HG03520 (cell line): ENCODE measurements at regions not wholly inside any gene's neighbourhood (a gene's known extent, or its start where the extent isn't known, plus 50 kb on each side); places are given as distances from the start of the nearest gene placed in this dataset.

Experiments used
- ATAC-seq: cut with Tn5 transposase; IDR thresholded peaks from one replicate; pipeline ENCODE4 v1.9.1; 2021; ENCODE audit warnings: mild to moderate bottlenecking, moderate library complexity; ENCODE audit not compliant: unreplicated experiment

DNA sequence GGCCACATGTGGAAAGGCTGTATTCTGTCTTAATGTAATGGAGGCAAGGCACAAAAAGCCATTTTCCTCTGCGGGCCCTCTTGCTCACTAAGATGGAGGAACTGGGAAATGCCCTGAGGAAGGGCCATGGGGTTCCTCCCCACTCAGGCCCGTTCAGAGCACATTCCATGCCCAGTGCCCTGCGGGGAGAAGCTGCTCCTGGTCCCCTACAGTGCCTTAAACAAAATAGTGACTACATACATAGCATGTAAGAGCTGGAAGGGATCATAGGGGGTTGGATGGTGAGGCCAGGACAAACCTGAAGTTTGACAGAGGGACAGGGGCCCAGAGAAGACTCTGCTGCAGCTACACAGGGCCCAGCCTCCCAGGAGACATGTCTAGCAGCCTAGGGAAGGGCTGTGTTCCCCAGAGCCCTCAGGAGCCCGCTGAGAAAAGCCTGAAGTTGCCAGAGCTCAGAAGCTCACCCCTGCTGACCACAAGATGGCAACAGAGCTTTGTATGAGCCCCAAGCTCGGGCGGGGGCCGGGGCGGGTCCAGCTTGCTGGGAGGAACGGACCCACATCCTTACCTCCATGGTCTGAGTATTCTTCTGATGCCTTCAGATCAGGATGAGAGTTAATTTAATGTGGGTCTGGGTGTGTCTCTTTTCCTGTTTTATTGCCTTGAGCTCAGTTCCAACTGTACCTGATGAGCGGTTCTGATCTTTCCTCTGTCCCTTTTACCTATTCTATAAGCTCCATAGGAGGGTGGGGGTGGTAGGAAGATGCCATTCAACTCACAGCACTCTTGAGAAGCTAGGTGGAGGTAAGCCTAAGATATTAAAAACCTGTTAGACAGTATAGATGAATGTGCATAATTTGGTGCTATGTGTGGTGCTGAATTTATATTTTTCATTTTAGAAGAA, 242.9 kb downstream of the CDC5L start:
- ATAC-seq = no peak

GRCh38 chr6:44631968-44632367, 244.5 kb downstream of the CDC5L start:
- no peak for ATAC-seq

DNA sequence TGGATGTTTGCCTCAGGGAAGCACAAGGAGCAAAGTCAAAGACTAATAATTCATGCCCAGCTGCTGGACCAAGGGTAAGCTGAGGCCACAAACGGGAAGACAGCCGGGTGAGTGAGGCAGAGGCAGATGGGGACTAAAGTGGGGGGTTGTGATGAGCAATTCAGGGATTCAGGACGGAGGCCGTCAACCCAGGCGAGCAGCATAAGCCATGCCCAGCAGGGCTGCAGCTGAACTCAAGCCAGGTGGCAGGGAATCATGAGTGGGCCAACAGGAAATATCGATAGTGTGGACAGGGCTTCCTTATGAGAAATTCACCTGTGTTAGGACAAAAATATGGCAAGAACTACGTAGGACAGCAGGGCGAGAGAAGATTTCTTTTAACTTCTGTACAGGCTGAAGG, 246.8 kb downstream of the CDC5L start:
- ATAC-seq = no peak

- ATAC-seq = no peak
These were observed 248.0 kb downstream of the CDC5L start for GRCh38 chr6:44635486-44635885.

DNA sequence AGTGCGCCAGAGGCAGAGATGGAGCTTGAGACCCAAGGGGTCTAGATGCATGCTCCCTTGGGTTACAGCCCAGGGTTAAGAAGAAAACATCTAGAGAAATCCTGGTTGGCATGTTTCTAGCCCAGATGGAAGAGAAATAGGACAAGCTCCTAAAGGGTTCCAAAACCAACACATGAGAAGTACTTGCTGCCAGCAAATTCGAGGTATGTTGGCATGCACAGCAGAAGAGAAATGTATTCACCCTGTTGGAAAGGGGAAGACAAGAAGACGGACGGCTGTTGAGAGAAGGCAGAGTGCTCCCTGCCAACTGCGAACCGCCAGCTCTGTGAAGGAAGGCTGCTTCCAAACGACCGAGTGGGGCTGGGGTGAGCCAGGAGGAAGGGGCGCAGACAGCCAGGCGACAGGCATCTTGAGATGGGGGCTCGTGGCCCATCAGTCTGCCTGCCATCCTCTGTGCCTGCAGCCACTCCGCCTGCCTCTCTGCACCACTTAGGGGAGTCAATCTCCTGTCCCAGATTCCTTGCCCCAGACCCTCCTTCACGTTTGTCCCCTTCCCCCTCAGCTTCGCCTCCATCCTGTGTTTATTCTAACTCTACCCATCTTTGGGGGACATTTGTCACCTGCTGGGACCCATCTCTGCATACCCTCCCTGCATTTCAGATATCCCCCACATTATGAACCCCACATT, 249.2 kb downstream of the CDC5L start:
- ATAC-seq = no peak

GRCh38 chr6:44641344-44642031, 254.0 kb downstream of the CDC5L start:
- no peak for ATAC-seq

GRCh38 chr6:44642349-44642748, 254.8 kb downstream of the CDC5L start:
- no peak for ATAC-seq

DNA sequence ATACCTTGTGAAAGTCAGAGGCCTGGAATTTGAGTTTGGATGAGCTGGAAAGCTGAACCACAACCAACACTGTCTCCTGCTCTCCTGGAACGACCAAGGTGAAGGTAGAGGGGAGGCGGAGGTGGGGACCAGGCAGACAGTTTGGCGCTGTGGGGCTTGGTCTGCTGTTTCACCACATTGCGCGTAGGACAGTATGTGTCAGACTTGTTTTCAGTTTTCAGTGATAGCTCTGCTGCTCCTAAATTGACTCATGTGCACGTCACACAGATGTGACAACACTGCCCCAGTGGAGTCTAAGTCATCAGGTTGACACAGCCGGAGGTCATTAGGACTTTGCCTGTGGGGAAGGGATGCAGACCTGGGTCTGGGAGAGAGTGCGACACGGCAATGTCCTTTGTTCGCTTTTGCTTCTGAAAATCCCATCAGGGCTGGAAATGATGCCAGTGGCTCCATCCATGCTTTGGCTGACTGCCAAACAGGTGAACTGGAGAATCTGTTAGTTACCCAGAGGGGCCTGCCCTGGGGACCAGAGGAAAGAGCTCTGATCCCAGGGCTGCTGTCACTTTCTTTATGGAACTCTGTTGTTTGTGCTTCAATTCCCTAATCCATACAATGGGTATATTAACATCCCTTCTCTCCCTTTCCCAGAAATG, 255.5 kb downstream of the CDC5L start:
- no peak for ATAC-seq

GRCh38 chr6:44645276-44645675, 257.8 kb downstream of the CDC5L start:
- no peak for ATAC-seq

DNA sequence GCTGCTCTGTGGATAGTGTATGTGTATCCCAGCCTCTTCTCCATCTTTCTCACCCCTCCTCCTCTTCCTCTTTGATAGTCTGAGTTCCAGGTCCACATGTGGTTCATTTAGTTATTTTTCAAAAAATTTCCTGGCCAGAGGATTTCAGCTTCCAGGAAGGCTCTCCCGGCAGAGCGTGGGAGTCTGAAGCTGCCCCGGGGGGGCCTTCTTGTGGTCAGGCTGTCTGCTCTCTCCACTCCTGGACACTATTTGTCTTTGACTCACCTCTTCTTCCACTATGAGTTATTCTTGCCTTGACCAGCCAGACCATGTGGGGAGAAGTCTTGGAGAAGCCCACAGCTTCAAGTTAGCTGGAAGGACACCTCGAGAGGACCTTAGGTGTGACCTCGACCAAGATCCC, 258.8 kb downstream of the CDC5L start:
- no peak for ATAC-seq

- no peak for ATAC-seq
These were observed 262.0 kb downstream of the CDC5L start for GRCh38 chr6:44649365-44650025.

- no peak for ATAC-seq
These were observed 263.0 kb downstream of the CDC5L start for GRCh38 chr6:44650495-44650894.

DNA sequence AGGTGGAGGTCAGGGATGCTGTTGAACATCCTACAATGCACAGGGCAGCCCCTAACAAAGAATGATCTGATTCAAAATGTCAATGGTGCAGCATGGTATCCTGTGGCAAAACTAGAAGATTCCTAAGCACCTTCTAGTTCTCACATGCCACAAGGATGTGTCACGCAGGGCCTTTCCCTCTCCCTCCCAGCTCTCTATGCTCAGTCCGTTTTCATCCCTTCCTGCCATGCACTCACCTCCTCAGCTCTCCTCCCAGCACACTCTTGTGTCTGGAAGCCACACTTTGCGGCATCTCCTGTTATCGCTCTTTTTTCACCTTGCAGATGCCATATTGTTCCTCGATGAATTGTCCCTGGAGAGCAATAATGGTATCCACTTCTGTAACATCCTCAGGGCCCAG, 263.4 kb downstream of the CDC5L start:
- no peak for ATAC-seq

DNA sequence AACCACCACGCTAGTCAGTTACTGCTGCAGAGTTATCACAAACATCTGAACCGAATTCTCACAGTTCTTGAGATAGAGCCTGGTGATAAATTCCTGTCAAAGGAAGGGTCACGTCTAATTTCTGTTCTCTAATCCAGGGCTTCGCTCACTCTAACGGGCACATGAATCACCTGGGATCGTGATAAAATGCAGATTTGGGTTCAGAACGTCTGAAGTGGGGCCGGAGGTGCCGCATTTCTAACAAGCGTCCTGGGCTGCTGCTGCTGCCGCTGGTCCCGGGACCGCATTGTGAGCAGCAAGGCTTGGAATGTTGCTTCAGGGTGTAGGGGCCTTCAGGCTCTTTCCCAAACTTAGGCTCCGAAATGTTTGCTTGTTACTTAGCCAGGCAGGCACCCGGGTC, 264.1 kb downstream of the CDC5L start:
- ATAC-seq = no peak

DNA sequence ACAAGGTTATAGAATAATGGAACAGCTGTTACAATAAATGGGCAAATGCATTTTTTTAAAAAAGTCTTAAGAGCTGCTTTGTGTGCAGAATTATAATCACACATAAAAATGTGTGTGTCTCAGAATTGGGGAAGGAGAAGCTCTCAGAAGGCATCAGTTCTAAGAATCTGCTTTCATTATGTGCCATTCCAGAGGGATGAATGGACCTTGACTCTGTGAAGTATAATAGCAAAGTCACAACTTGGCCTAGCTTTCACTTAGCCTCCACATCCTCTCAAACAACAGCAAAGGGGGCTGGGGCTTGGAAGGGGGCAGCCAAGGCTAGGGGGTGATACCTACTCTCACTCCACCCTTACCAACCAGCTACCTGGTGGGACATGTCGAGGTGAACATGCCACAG, 265.0 kb downstream of the CDC5L start:
- ATAC-seq = no peak

GRCh38 chr6:44653091-44653490, 265.6 kb downstream of the CDC5L start:
- ATAC-seq = no peak

GRCh38 chr6:44653761-44654218, 266.3 kb downstream of the CDC5L start:
- no peak for ATAC-seq

DNA sequence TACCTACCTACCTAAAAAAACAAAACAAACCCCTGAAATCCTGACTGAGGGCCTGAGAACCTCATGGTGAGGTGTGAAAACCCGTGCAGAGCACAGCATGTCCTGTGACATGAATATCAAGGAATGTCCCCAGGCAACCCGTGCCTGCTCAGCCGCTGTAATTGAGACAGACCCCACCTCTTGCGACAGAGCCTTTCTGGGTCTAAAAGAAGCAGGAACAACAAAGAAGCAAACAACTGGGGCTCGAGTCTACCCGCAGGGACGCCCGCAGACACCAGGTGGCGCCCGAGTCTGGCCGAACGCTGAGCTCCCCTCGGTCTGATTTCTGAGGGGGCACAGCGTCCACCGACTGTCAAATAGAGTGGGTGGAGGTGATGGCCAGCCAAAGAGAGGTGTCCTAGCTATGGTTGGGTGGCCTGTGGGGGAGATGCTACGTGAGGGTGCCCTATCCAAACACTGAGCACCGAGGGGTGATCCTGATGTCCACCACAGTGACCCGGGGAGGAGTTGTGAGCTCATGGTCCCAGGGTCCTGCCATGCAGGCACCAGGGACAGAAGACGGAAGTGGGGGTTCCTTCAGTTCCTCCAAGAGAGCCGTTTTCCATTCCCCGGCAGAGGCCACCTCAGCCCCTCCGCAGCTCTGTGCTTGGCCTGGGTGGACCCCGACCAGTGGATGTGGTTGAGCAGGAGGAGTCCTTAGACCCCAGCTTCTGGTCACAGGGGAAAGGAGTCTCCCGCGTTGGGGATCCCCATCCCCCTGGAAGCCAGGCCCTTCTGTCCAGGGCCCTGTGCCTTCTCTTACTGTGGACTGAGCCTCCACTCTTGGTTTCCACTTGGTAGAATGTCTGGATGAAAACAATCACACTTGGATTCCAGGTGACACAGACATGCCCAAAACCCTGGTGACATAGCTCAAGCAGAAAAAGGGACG, 268.2 kb downstream of the CDC5L start:
- ATAC-seq = peak; percentile 50

DNA sequence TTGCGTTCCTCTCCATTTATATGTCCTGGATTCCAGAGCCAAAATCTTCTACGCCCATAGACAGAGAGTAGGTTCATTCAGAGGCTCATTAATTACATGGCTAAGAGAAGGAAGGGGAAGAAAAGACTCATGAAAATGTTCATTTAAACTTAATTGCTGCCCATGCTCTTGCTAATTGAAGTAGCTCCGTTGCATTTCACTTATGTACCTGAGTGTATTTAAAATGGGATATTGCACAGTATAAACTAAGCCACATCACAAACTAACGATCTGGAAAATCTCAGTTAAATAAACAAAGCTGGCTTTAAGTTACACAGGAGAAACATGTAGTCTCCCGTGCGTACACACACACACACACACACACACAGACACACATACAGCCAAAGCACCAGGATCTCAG, 269.2 kb downstream of the CDC5L start:
- no peak for ATAC-seq
